HG03135 (cell line): ENCODE measurements at regions not wholly inside any gene's neighbourhood (a gene's known extent, or its start where the extent isn't known, plus 50 kb on each side); places are given as distances from the start of the nearest gene placed in this dataset.

ENCODE experiments used
- ATAC-seq: cut with Tn5 transposase; IDR thresholded peaks from one replicate; pipeline ENCODE4 v1.9.1; 2021; ENCODE audit warnings: mild to moderate bottlenecking, moderate library complexity; ENCODE audit not compliant: unreplicated experiment

DNA sequence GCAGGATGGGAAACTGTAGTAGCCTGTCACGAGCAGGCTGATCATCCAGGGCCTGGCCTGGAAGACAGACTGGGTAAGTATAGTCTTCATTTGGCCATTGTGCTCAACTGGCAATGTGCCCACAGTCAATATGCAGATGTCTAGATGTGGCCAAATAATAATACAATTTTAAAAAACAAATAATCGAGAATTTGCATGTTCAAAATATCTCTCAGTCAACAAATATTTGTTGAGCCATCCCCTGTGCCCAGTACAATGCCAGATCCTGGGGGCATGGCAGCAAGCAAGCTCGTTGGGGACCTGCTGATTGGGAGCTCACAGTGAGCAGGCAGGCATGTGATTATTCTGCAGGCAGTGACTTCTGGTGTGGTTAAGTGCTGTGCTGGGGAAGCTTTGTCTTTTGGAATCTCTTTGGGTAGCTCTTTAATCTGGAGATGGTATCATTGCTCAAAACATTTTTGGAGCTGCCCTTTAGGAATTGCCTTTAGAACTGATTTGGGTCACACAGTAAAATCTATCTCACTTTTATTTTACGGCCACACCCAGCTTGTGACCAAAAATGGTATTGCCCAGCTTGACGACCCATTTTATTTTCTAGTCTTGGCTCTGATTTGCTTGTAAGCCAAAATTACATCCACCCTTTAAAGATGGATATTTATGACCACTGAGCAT, 92.2 kb downstream of the PLCE1 start:
- ATAC-seq, result no peak

GRCh38 chr10:94088926-94089381, 95.2 kb downstream of the PLCE1 start:
- ATAC-seq, result no peak

- no peak for ATAC-seq
Observed at GRCh38 chr10:94091649-94092048, 97.9 kb downstream of the PLCE1 start.

- ATAC-seq, result no peak
Observed at GRCh38 chr10:94092848-94093247, 99.1 kb downstream of the PLCE1 start.

- ATAC-seq, result no peak
Observed at GRCh38 chr10:94093286-94093905, 99.7 kb downstream of the PLCE1 start.

DNA sequence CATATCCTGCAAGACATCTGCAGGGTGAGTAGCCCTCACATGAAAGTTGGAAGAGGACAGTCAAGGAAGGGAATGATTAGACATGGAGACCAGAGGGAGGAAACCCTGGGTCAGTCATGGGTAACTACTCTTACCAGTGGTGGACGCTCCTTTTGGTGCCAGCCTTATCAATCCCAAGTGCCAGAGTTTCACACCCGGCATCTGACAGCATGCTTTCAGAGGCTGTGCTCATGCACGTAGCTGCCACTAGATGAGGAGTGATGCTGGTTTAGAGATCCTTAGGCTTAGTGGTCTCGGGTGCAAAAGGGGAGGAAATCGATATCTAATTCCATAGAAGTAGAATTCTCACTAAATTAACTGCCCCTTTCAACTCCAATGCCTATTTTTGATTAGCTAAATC, 100.8 kb downstream of the PLCE1 start:
- ATAC-seq, result no peak

DNA sequence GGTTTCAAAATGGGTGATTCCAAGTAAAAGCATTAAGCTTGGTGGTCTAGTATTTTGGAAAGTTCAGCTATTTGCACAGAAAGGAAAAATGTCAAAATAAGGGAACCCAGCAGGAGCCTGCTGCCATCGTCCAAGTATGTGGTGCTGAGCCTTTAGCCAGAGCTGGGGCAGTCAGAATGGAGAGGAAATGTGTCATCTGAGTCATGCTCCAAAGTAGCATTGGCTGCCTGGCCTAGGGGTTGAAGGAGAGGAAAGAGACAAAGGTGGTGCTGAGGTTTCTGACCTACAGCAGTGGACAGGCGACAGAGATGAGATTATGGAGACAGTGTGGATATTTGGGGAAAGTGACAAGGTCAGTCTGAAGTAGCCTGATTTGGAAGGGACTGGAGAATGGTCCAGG, 103.9 kb downstream of the PLCE1 start:
- no peak for ATAC-seq

GRCh38 chr10:94098896-94099295, 105.2 kb downstream of the PLCE1 start:
- ATAC-seq, result no peak

DNA sequence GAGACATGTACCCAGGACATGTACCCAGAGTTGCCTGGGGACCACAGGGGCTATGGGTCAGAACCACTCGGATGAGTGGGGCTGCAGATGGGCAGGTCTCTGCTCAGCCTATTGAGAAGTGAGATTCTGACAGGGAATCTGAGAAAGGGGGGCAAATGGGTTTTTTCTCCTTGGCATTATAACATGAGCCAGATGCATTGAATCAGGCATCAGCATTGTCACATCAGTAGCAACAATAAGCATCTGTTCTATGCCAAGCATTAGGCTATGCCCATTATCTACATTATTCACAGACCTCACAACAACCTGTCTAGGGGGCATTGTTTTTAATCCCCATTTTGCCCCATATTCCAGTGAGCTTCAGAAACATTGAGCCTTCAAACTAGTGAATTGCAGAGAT, 108.2 kb downstream of the PLCE1 start:
- no peak for ATAC-seq

GRCh38 chr10:94102436-94102835, 108.7 kb downstream of the PLCE1 start:
- no peak for ATAC-seq

GRCh38 chr10:94103192-94103591, 109.5 kb downstream of the PLCE1 start:
- no peak for ATAC-seq

GRCh38 chr10:94103801-94104221, 110.1 kb downstream of the PLCE1 start:
- ATAC-seq, result no peak

- no peak for ATAC-seq
Observed at GRCh38 chr10:94104316-94105000, 110.7 kb downstream of the PLCE1 start.

DNA sequence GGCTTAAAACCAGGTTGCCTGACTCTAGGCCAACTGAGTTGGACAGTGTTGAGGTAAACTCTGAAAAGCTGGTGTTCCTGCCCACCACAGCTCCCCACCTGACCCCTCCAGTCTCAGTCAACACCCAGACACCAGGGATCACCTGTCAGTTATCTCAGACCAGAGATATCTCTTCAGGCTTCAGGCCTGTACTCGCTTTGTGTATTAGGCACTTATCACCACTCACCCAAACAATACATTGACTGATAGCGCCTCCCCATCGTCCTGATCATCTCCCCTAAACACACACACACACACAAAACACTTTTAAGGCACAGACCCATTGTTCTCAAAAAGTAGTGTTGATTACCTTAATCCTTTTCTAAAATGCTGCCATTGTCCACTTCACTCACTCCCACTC, 111.5 kb downstream of the PLCE1 start:
- no peak for ATAC-seq

DNA sequence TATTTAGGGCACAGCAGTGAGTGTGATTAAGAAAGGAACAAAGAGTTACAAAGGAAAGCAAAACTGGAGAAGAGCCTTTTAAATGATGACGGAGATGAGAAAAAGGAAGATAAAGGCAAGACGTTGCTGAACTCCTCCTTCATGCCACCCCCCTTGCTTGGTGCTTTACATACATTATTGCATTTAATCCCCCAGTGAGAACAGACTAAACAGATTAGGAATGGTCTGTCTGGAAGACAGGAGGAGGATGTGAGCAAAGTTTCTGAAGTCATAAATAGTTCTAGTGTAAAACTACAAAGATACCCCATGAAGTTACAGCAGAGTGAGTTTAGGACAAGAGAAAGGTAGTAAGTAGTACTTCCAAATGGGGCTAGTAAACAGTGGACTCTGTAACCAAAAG, 113.5 kb downstream of the PLCE1 start:
- no peak for ATAC-seq

DNA sequence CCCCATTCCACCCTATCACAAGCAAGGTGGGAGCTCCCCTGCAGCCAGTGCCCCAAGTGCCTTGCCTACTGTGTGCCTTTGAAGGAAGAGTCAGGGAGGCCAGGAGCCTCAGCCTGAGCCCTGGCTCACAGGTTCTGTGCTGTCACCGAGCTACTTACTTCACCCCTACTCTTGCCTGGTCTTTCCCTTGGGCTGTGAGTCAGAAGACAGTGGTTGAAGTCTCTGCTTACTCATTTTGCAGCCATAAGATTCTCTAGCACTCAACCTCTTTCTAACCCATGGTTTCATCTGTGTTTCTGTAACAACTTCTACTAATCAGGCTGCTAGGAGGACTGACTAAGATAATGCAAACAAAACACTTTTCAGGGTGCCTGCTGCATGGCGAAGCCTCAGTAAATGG, 114.5 kb downstream of the PLCE1 start:
- ATAC-seq, result no peak

- no peak for ATAC-seq
Observed at GRCh38 chr10:94111367-94111766, 117.6 kb downstream of the PLCE1 start.

DNA sequence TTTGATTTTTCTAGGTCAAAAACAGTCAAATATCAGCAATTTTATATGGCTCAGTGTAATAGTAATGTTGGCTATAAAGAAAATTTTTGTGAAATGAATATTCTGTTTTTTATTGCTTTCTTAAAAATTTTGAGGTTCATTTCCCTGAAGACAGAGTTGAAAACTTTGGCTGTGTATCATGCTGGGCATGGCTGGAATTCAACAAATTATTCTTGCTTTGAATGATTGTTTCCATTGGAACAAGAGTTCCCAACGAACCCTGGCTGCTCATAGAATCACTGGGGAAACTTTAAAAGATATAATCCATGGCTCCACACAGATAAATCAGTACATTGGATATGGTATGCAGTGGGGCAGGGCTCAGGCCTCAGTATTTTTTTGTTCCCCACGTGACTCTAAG, 118.6 kb downstream of the PLCE1 start:
- no peak for ATAC-seq

DNA sequence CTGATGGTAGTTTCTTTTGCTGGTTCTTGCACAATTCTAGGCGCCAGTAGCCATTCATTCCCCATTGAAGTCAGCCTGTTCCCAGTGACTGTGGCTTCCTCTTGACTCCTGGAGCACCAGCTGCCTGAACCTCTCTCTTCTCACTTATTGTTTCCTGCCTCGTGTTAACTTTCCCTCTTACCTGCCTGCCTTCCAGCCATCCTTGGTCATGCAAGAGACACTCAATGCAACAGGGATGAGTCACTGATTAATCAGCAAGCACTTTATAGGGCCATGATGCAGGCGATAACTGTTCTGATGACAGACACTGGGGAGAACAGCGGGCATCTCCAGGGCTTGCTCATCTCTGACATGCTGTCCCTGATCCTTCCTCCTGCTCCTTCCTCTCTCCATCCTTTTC, 122.0 kb downstream of the PLCE1 start:
- ATAC-seq, result no peak

DNA sequence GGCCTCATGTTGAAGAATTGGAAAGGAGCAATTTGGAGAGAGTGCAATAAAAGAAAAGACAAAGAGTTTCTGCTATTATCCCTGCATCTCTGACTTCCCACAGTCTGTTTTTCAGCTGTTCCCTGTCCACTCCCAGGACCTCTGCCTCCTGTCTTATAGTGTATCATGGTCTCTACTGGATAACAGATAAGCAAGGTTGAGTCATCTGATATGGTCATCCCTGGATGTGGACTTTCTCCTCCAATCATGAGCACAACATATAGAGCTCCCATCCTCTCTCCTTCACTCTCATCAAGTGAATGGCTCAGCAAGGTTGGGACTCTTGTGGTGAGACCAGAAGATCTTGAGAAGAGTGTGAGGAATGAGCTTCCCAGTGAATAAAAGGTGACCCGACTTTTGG, 123.1 kb downstream of the PLCE1 start:
- no peak for ATAC-seq

GRCh38 chr10:94122211-94122610, 128.5 kb downstream of the PLCE1 start:
- ATAC-seq, result no peak
